ENCODE measurements at regions not wholly inside any gene's neighbourhood (a gene's known extent, or its start where the extent isn't known, plus 50 kb on each side); places are given as distances from the start of the nearest gene placed in this dataset.

GRCh38 chr3:30269751-30270445, 336.5 kb upstream of the TGFBR2 start:
- FAIRE-seq, result no peak

- no peak for FAIRE-seq
Measured at GRCh38 chr3:30271781-30272180, 334.6 kb upstream of the TGFBR2 start.

DNA sequence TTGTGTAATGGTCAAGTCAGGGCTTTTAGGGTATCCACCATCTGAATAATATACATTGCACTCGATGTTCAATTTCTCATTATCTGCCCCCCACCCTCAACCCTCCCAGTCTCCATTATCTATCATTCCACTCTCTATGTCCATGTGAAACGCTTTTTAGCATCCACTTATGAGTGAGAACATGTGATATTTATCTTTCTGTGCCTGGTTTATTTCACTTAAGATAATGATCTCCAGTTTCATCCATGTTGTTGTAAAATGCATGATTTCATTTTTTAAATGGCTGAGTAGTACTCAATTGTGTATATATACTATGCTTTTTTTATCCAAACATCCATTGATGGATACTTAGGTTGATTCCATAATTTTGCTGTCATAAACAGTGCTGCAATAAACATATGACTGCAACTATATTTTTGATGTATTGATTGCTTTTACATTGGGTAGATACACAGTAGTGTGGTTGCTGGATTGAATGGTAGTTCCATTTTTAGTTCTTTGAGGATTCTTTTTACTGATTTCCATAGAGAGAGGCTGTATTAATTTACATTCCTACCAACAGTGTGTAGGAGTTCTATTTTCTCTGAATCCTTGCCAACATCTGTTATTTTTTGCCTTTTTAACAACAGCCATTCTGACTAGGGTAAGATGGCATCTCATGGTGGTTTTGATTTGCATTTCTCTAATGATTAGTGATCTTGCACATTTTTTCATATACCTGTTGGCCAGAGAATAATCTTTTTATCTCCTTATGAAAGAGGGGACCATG, 332.9 kb upstream of the TGFBR2 start:
- FAIRE-seq, result no peak

- FAIRE-seq, result no peak
Measured at GRCh38 chr3:30277494-30277893, 328.9 kb upstream of the TGFBR2 start.

- no peak for FAIRE-seq
Measured at GRCh38 chr3:30281526-30281925, 324.9 kb upstream of the TGFBR2 start.

GRCh38 chr3:30282154-30282696, 324.2 kb upstream of the TGFBR2 start:
- FAIRE-seq, result no peak

DNA sequence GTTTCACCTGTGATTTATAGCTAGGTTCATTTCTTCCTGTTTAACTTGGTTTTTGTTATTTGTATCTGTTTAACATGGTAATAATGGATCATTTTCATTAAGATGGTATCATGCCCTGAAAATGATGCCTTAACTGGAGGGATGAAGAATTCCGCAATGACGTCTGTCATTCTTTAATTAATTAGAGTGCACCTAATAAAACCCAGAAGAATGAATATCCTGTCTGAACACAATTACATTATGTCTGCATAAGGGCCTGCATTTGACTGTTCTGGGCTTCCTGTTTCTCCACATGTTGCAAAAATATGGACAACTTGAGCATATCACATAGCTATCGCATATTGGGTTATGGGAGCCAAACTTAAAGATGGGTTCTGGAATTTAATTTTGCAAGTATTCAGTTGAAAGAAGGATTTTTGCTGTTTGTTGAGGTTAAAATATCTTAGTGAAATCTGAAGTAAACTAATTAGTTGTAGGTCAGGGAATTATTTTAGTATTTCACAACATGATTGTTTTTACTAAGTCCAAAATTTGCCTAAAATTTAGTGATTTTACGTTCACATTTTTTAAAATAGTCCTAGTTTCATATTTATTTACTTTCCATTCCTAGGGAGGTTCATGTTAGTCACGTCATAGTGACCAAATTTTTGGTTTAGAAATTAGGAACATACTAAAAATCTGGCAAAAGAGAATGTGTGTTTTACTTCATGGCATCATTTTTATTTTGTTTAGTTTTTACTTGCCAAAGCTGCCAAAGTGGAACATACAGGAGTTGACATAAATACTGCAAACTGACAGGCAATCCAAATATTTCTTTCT, 321.0 kb upstream of the TGFBR2 start:
- FAIRE-seq, result no peak

DNA sequence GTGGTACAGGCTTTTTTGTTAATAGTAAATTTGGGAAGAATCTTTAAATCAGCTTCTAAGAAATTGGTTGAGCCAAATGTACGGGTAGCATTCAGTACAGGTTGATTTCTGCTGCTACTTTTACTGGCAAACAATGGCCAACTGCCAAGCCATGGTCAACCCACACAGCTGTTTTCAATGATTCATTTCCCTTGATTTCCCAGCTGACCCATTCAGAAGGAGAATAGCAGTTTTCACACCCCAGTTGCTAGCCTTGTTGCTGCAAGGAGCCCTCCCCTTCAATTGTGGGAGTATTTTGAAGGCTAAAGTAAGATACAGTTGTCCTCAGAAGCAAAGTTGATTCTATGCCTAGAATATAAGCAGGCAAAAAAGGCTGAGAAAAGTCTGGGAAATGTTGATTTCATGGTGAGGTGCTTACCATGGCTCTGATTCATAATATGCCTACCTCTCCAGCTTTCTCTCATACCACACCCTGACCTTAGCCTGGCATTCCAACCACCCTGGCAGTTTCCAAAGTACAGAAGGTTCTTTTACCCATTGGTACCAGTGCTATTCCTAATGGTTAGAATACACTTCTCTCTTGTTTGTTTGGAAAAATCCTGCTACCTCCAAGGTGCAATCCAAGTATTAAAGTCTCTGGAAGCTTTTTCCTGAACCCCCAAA, 320.3 kb upstream of the TGFBR2 start:
- FAIRE-seq, result no peak

GRCh38 chr3:30286811-30287210, 319.6 kb upstream of the TGFBR2 start:
- FAIRE-seq, result no peak

DNA sequence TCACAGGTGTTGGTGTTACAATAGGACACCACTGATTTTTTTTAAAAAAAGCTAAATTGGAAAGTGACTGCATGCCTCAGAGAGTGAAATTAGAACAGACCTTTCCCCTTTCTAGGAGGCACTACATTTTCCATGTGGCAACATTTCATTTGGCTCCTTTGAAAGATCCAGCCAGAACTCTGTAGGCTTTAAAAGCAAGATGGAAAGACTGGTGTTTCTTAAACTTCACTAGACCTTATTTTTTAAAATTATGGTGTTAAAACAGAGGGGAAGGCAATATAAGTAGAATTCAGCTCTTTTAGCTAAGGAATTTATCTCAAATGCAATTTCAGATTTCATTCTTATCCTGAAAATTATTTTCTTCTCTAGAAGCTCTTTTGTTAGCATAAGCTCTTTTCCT, 317.6 kb upstream of the TGFBR2 start:
- FAIRE-seq, result no peak

DNA sequence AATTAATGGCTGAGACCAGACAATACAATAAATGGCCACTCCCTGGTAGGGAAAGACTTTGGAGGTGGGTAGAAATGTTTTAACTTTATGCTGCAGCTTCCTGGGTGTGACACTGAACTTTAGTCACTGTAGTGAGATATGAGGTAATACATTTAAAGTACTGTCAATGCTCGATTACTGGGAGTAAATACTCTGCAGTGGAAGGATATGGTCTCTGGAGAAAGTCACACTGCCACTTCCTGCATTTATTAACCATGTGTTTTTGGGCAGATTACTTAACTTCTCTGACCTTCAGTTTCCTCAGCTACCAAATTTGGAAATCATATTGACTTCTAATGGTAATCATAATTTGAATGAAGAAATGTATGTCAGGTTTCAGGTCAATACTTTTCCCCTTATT, 317.1 kb upstream of the TGFBR2 start:
- FAIRE-seq, result no peak

- no peak for FAIRE-seq
Measured at GRCh38 chr3:30289766-30290165, 316.6 kb upstream of the TGFBR2 start.

DNA sequence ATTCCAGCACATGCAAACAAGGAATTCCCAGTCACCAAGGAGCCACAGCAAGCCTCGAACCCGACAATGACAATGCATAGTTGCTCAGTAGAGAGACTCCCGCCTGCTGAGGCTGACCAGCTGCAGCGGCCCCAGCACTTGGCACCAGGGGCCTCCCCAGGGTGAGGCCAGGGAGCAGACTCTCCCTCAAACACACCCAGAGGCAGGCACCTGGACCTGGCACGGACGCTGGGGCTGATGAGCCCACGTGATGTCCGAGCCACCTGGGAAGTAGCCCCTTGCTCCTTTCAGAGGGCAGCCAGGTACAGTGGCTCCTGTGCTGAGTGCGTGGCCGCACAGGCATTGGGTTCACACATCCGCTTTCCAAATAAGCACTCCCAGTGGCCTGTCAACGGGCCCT, 315.9 kb upstream of the TGFBR2 start:
- no peak for FAIRE-seq

GRCh38 chr3:30292192-30292893, 314.1 kb upstream of the TGFBR2 start:
- FAIRE-seq, result no peak

- FAIRE-seq, result no peak
Measured at GRCh38 chr3:30293621-30294240, 312.7 kb upstream of the TGFBR2 start.

DNA sequence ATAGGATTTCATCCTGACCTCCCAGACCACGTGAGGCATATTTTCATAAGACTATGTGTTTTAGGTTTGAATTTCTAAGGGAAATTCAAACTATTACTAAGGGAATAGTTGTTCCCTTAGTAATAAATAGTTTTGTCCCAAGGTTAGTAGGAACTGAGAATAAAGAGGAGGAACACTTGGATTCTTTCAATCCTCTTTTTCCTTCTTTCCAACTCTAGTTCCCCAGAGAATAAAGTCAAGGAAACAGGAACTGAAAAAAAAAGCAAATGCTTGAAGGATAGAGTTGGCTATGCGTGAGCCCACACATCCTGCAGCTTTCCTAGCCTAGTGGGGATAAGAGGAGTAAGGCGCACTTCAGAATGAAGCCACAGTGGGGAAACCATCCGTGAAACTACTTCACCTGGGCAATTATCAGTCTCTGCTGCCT, 312.1 kb upstream of the TGFBR2 start:
- FAIRE-seq, result no peak

- no peak for FAIRE-seq
Measured at GRCh38 chr3:30297112-30297511, 309.3 kb upstream of the TGFBR2 start.

DNA sequence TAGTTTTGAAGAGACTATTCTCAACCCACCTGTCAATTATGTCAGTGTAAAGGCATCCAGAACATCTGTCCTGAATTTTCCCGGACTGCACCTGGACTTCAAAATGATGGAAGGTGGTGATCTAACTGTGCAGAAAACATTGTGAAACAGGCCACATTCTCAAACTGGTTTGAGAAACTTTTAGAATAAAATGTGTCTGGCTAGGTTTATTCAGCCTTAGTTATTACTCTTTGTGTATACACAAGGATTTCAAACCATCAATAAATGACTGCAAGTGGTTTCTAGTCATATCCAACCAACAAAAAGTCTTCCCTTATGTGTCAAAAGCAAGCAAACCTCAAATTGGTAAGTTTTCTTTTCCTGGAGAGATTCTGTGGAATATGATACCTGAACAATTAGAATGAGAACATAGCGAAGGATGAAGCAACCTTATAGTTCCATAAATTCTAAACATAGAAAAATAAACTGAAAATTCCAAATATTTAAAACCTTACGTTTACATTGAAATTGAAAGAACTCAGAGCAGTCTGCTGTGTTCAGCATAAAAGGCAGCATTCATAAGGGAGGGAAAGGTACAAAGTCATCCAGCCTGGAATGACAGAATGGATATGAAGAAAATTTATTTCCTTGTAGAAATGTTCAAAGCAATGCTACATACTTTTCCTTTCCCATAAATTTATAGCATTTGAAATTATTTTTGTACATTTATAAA, 306.6 kb upstream of the TGFBR2 start:
- no peak for FAIRE-seq

DNA sequence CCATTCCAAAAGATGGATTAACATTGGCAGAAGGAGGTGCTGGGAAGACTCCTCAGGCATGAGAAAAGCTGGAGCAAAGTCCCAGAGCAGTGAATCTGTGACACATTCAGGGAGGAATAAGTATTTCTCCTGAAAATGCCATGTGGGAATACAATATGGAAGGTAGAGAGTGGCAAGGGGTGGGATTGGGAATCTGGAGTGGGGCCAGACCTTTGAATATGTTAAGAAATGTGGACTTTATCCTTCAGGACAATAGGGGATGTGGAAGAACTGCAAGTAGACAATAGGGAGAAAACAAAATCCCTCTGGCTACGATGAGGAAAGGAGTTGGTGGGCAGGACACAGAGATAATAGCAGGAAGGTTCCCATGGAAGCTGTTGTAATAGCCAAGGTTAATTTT, 305.6 kb upstream of the TGFBR2 start:
- FAIRE-seq, result no peak

GRCh38 chr3:30302027-30302426, 304.4 kb upstream of the TGFBR2 start:
- FAIRE-seq, result no peak

DNA sequence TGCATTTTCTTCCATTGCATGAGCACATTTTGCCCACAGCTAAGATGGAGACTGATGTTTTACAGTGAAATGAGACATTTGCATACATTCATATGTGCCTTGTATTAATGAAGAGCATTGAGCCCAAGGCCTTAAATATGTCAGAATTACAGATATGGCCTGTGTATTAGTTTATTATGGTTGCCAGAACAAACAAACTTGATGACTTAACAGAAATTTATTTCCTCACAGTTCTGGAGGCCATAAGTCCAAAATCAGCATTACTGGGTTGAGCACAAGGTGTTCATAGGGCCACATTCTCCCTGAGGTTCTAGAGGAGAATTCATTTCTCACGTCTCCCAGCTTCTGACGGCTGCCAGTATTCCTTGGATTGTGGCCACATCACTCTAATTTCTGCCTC, 302.6 kb upstream of the TGFBR2 start:
- FAIRE-seq, result no peak
